PFSK-1 (cell line): ENCODE measurements at regions not wholly inside any gene's neighbourhood (a gene's known extent, or its start where the extent isn't known, plus 50 kb on each side); places are given as distances from the start of the nearest gene placed in this dataset.

Experiments
- FOXP2 ChIP-seq: optimal IDR thresholded peaks from 2 replicates; pipeline ENCODE3; 2011; ENCODE audit warnings: borderline replicate concordance, control low read depth, inconsistent platforms; ENCODE audit not compliant: insufficient read depth; ENCODE audit errors: extremely low read length, extremely low read depth
- POLR2AphosphoS5 ChIP-seq: IDR thresholded peaks from 2 replicates; pipeline ENCODE4 v1.6.1; 2012; ENCODE audit warnings: low read depth, mild to moderate bottlenecking, control low read depth, low read length, moderate library complexity
- SIN3A ChIP-seq: IDR thresholded peaks from 2 replicates; pipeline ENCODE4 v1.6.1; 2012; ENCODE audit warnings: mild to moderate bottlenecking, low read length, moderate library complexity, borderline replicate concordance; ENCODE audit not compliant: insufficient read depth
- TAF1 ChIP-seq: IDR thresholded peaks from 2 replicates; pipeline ENCODE4 v1.6.1; 2012; ENCODE audit warnings: low read length, control low read depth, borderline replicate concordance; ENCODE audit not compliant: insufficient read depth
- TF ChIP-seq, protein P1 (sequence below), 2 experiments: IDR thresholded peaks; 2 replicates each; pipeline versions ENCODE4 v1.6.1 to v1.8.0; 2011 to 2012; ENCODE audit warnings: low read depth in 2 of 2, low read length in 2 of 2, control low read depth in 1 of 2, inconsistent platforms in 1 of 2, mild to moderate bottlenecking in 1 of 2, moderate library complexity in 1 of 2; ENCODE audit not compliant: insufficient read depth in 1 of 2

DNA sequence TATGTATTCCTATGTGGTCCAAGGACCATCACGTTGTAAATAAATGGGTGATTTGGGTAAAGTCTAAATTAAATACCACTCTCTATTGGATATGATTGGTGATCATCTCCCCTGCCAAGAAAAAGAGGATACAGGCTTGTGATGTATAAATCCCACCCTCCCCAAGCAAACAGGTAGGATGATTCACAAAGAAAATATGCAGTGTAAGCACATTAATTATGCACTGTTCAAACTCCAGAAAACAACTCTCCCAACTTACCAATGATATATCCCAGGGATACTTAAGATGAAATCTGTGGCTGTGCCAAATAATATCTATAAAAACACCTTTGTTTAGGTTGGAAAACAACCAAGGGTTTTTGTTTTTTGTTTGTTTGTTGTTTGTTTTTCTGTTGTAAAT lies 795.9 kb downstream of the XPNPEP1 start:
- TF ChIP-seq FOXP2, result no peak
- TF ChIP-seq TAF1, result no peak
- TF ChIP-seq POLR2AphosphoS5, result no peak
- no peak for TF ChIP-seq SIN3A
- TF ChIP-seq, protein P1, sequence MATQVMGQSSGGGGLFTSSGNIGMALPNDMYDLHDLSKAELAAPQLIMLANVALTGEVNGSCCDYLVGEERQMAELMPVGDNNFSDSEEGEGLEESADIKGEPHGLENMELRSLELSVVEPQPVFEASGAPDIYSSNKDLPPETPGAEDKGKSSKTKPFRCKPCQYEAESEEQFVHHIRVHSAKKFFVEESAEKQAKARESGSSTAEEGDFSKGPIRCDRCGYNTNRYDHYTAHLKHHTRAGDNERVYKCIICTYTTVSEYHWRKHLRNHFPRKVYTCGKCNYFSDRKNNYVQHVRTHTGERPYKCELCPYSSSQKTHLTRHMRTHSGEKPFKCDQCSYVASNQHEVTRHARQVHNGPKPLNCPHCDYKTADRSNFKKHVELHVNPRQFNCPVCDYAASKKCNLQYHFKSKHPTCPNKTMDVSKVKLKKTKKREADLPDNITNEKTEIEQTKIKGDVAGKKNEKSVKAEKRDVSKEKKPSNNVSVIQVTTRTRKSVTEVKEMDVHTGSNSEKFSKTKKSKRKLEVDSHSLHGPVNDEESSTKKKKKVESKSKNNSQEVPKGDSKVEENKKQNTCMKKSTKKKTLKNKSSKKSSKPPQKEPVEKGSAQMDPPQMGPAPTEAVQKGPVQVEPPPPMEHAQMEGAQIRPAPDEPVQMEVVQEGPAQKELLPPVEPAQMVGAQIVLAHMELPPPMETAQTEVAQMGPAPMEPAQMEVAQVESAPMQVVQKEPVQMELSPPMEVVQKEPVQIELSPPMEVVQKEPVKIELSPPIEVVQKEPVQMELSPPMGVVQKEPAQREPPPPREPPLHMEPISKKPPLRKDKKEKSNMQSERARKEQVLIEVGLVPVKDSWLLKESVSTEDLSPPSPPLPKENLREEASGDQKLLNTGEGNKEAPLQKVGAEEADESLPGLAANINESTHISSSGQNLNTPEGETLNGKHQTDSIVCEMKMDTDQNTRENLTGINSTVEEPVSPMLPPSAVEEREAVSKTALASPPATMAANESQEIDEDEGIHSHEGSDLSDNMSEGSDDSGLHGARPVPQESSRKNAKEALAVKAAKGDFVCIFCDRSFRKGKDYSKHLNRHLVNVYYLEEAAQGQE (IDR thresholded peaks at IDR 0.05; ENCODE audit: insufficient read depth in 1 of 2, low read depth in 2 of 2, low read length in 2 of 2), result no peak

DNA sequence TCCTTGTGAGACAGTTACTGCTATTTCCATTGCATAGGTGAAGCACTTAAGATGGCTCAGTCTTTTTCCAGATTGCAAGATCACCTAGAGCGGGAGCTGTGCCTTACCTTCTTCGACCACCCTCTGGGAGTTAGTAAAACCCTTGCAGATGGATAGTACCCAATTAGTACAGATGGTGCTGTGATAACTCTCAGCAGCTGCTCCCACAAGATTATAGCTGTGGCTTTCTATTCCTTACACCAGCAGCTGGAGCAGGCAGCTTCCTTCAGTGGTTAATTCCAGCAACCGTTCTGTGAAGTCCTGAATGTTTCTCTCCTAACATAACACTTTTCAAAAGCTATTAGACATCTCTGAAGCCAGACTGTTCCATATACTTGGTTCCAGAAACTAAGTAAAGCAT lies 796.8 kb downstream of the XPNPEP1 start:
- TF ChIP-seq TAF1 (no peak), FOXP2 (no peak), POLR2AphosphoS5 (no peak), SIN3A (no peak)
- TF ChIP-seq, protein P1 (IDR thresholded peaks at IDR 0.05; ENCODE audit: insufficient read depth in 1 of 2, low read depth in 2 of 2, low read length in 2 of 2), result no peak

DNA sequence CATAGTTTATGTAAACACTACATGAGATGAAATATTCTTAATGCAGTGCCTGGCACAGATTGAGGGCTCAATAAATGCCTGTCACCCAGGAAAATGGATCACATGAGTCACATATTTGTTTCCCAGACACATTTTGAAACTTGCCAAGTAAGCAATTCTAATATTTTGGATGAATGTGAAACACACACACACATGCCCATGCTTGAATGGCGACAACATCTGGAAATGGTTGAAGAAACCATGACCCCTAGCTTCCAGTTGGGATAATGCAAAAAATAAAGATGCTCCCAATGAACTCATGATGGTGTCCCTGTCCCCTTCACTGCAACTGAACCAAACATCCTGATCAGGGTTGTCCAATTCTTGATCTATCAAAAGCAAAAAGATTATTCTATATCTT lies 797.3 kb downstream of the XPNPEP1 start:
- no peak for TF ChIP-seq POLR2AphosphoS5
- no peak for TF ChIP-seq SIN3A
- TF ChIP-seq TAF1, result no peak
- TF ChIP-seq, protein P1 (IDR thresholded peaks at IDR 0.05; ENCODE audit: insufficient read depth in 1 of 2, low read depth in 2 of 2, low read length in 2 of 2), result no peak
- TF ChIP-seq FOXP2, result no peak

DNA sequence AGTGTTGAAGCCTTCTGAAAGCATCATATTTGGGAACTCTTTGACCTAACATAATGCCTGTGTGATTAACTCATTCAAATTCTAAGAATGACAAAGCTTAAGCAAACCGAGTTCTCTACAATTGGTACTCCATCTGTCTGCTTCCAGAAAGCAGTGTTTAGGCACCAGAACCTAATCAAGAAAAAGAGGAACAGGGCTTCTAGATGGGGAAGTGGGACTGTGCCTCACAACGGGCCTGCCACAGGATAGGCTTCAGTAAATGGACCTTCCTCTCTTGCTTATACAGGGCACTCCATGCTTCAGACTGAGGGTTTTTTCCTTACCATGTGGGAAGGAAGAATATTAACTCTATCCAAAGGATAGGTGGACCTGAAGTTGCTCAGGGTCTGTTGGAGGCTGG lies 808.1 kb downstream of the XPNPEP1 start:
- no peak for TF ChIP-seq POLR2AphosphoS5
- no peak for TF ChIP-seq TAF1
- TF ChIP-seq, protein P1 (IDR thresholded peaks at IDR 0.05; ENCODE audit: insufficient read depth in 1 of 2, low read depth in 2 of 2, low read length in 2 of 2), result no peak
- no peak for TF ChIP-seq SIN3A
- TF ChIP-seq FOXP2, result no peak

DNA sequence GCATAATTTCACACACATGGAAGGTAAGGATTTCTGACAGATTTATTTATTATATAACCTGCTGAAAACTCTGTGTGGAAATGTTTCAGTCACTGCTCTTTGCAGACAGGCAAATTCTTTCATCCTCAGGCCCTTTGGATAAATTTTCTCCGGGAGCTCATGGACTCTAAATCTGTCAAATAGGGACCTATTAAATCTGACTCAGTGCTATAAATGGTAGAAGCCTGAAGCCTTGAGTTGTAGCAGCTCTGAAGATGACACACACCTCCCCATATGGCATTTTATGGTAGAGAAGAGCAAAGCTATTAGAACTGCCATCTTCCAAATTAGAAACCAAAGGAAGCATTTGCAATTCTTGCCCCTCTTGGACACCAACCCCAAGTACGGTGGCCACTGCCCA lies 808.7 kb downstream of the XPNPEP1 start:
- no peak for TF ChIP-seq POLR2AphosphoS5
